ENCODE measurements at regions not wholly inside any gene's neighbourhood (a gene's known extent, or its start where the extent isn't known, plus 50 kb on each side); places are given as distances from the start of the nearest gene placed in this dataset.

GRCh38 chr14:62602712-62603111, 442.5 kb downstream of the KCNH5 start:
- intact Hi-C loops (cut with DNase I): no loop called here
- H3K9me3 ChIP-seq: no peaks in the 10 kb centered on the region
- no peaks in the 10 kb centered on the region for H3K27me3 ChIP-seq (replicated peaks; ENCODE audit: insufficient read depth)
- WGBS: 88% methylated on average over 2 of the region's 2 CpGs
- TF ChIP-seq POLR2AphosphoS5 (IDR thresholded peaks at IDR 0.05) (no peak), POLR2A (IDR thresholded peaks at IDR 0.05) (no peak)
- TF ChIP-seq, protein P1, sequence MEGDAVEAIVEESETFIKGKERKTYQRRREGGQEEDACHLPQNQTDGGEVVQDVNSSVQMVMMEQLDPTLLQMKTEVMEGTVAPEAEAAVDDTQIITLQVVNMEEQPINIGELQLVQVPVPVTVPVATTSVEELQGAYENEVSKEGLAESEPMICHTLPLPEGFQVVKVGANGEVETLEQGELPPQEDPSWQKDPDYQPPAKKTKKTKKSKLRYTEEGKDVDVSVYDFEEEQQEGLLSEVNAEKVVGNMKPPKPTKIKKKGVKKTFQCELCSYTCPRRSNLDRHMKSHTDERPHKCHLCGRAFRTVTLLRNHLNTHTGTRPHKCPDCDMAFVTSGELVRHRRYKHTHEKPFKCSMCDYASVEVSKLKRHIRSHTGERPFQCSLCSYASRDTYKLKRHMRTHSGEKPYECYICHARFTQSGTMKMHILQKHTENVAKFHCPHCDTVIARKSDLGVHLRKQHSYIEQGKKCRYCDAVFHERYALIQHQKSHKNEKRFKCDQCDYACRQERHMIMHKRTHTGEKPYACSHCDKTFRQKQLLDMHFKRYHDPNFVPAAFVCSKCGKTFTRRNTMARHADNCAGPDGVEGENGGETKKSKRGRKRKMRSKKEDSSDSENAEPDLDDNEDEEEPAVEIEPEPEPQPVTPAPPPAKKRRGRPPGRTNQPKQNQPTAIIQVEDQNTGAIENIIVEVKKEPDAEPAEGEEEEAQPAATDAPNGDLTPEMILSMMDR (IDR thresholded peaks at IDR 0.05): no peak
- no peak overlapping the region for H3K4me3 ChIP-seq
- H3K4me1 ChIP-seq (replicated peaks): no peaks in the 10 kb centered on the region
- no peak overlapping the region for H3K27ac ChIP-seq
- no peaks in the 10 kb centered on the region for H3K36me3 ChIP-seq
- no peak for DNase-seq (ENCODE audit: low spot score)

- no peak for DNase-seq (ENCODE audit: low spot score)
- Histone ChIP-seq H3K9me3 (no peaks in the 10 kb centered on the region), H3K27ac (no peak overlapping the region), H3K27me3 (replicated peaks; ENCODE audit: insufficient read depth) (no peaks in the 10 kb centered on the region), H3K36me3 (no peaks in the 10 kb centered on the region), H3K4me3 (no peak overlapping the region), H3K4me1 (replicated peaks) (no peaks in the 10 kb centered on the region)
- TF ChIP-seq, protein P1 (IDR thresholded peaks at IDR 0.05): no peak
- TF ChIP-seq POLR2A (IDR thresholded peaks at IDR 0.05): no peak
- intact Hi-C loops (cut with DNase I): no loop called here
- 65% methylated on average over 2 of the region's 2 CpGs for WGBS
Measured at GRCh38 chr14:62604524-62604923, 440.7 kb downstream of the KCNH5 start.

- Histone ChIP-seq H3K9me3 (no peaks in the 10 kb centered on the region), H3K27ac (no peak overlapping the region), H3K27me3 (replicated peaks; ENCODE audit: insufficient read depth) (no peaks in the 10 kb centered on the region), H3K4me3 (no peak overlapping the region), H3K36me3 (no peaks in the 10 kb centered on the region), H3K4me1 (replicated peaks) (no peaks in the 10 kb centered on the region)
- DNase-seq (ENCODE audit: low spot score): no peak
- intact Hi-C loops (cut with DNase I): no loop called here
- 5% methylated on average over 3 of the region's 3 CpGs for WGBS
- TF ChIP-seq POLR2A (IDR thresholded peaks at IDR 0.05): no peak
- TF ChIP-seq POLR2AphosphoS5 (IDR thresholded peaks at IDR 0.05): no peak
- TF ChIP-seq, protein P1 (IDR thresholded peaks at IDR 0.05): no peak
Measured at GRCh38 chr14:62614122-62614521, 431.1 kb downstream of the KCNH5 start.

- WGBS: 87% methylated on average over 4 of the region's 4 CpGs
- H3K27ac ChIP-seq: no peak overlapping the region
- H3K4me3 ChIP-seq: no peak overlapping the region
- H3K36me3 ChIP-seq: no peaks in the 10 kb centered on the region
- H3K27me3 ChIP-seq (replicated peaks; ENCODE audit: insufficient read depth): no peaks in the 10 kb centered on the region
- no peaks in the 10 kb centered on the region for H3K4me1 ChIP-seq (replicated peaks)
- DNase-seq (ENCODE audit: low spot score): no peak
- no peaks in the 10 kb centered on the region for H3K9me3 ChIP-seq
- no peak for TF ChIP-seq POLR2A (IDR thresholded peaks at IDR 0.05)
- TF ChIP-seq POLR2AphosphoS5 (IDR thresholded peaks at IDR 0.05): no peak
- TF ChIP-seq, protein P1 (IDR thresholded peaks at IDR 0.05): no peak
- intact Hi-C loops (cut with DNase I): no loop called here
Measured at GRCh38 chr14:62616668-62617067, 428.6 kb downstream of the KCNH5 start.

GRCh38 chr14:62626416-62626815, 418.8 kb downstream of the KCNH5 start:
- intact Hi-C loops (cut with DNase I): no loop called here
- TF ChIP-seq POLR2AphosphoS5 (IDR thresholded peaks at IDR 0.05) (no peak), POLR2A (IDR thresholded peaks at IDR 0.05) (no peak)
- TF ChIP-seq, protein P1 (IDR thresholded peaks at IDR 0.05): no peak
- H3K27me3 ChIP-seq (replicated peaks; ENCODE audit: insufficient read depth): no peaks in the 10 kb centered on the region
- H3K27ac ChIP-seq: no peak overlapping the region
- WGBS: 76% methylated on average over 5 of the region's 5 CpGs
- H3K4me1 ChIP-seq (replicated peaks): no peaks in the 10 kb centered on the region
- H3K36me3 ChIP-seq: no peaks in the 10 kb centered on the region
- no peaks in the 10 kb centered on the region for H3K9me3 ChIP-seq
- DNase-seq (ENCODE audit: low spot score): no peak
- H3K4me3 ChIP-seq: no peak overlapping the region
